HepG2 (cell line): ENCODE measurements at regions not wholly inside any gene's neighbourhood (a gene's known extent, or its start where the extent isn't known, plus 50 kb on each side); places are given as distances from the start of the nearest gene placed in this dataset.

ENCODE experiments used
- FOXK1 ChIP-seq: sonication (generic); formaldehyde crosslinking; IDR thresholded peaks from 2 replicates; pipeline ENCODE4 v1.4.0; 2020; ENCODE audit warnings: low read depth, missing genetic modification reagents, borderline replicate concordance
- KDM1A ChIP-seq: IDR thresholded peaks from 2 replicates; pipeline ENCODE4 v1.6.1; 2016; ENCODE audit warnings: missing compliant biosample characterization
- KDM6A ChIP-seq: IDR thresholded peaks from 2 replicates; pipeline ENCODE4 v1.6.1; 2016; ENCODE audit warnings: low read depth
- NR2C2 ChIP-seq: sonication (generic); formaldehyde crosslinking; IDR thresholded peaks from 2 replicates; pipeline ENCODE4 v1.4.0; 2020; ENCODE audit warnings: missing genetic modification reagents, mild to moderate bottlenecking, moderate library complexity, borderline replicate concordance
- SNAPC2 ChIP-seq: sonication (generic); formaldehyde crosslinking; IDR thresholded peaks from 2 replicates; pipeline ENCODE4 v1.8.1; 2022; ENCODE audit warnings: mild to moderate bottlenecking, missing genetic modification reagents
- SOX5 ChIP-seq: IDR thresholded peaks from 2 replicates; pipeline ENCODE4 v1.6.1; 2016; ENCODE audit warnings: borderline replicate concordance
- TBL1XR1 ChIP-seq: fragments of 150-350 bp; IDR thresholded peaks from 2 replicates; pipeline ENCODE4 v1.6.1; 2014; ENCODE audit warnings: borderline replicate concordance, low read length; ENCODE audit not compliant: partially characterized antibody
- ZFP36L2 ChIP-seq: sonication (generic); formaldehyde crosslinking; IDR thresholded peaks from 2 replicates; pipeline ENCODE4 v1.4.0; 2020; ENCODE audit warnings: missing genetic modification reagents
- ZNF616 ChIP-seq: sonication (generic); formaldehyde crosslinking; IDR thresholded peaks from 2 replicates; pipeline ENCODE4 v1.5.0; 2020; ENCODE audit warnings: low read depth, mild to moderate bottlenecking, missing genetic modification reagents
- ZSCAN22 ChIP-seq: sonication (generic); formaldehyde crosslinking; IDR thresholded peaks from 2 replicates; pipeline ENCODE4 v1.4.0; 2020; ENCODE audit warnings: mild to moderate bottlenecking, missing genetic modification reagents
- TF ChIP-seq, protein P1 (sequence below): sonication (generic); formaldehyde crosslinking; IDR thresholded peaks from 2 replicates; pipeline ENCODE4 v1.5.0; 2020; ENCODE audit warnings: mild to moderate bottlenecking, missing genetic modification reagents
- TF ChIP-seq, protein P2 (sequence below): sonication (generic); formaldehyde crosslinking; IDR thresholded peaks from 2 replicates; pipeline ENCODE4 v1.4.0; 2020; ENCODE audit warnings: mild to moderate bottlenecking, low read depth, missing genetic modification reagents
- TF ChIP-seq, protein P3 (sequence below): sonication (generic); formaldehyde crosslinking; IDR thresholded peaks from 2 replicates; pipeline ENCODE4 v1.5.0; 2020; ENCODE audit warnings: mild to moderate bottlenecking, missing genetic modification reagents, moderate library complexity
- TF ChIP-seq, protein P4 (sequence below): sonication (generic); formaldehyde crosslinking; IDR thresholded peaks from 2 replicates; pipeline ENCODE4 v1.4.0; 2020; ENCODE audit warnings: missing genetic modification reagents, borderline replicate concordance
- TF ChIP-seq, protein P5 (sequence below): sonication (generic); formaldehyde crosslinking; conservative IDR thresholded peaks from 2 replicates; pipeline ENCODE4 v1.4.0; 2020; ENCODE audit warnings: mild to moderate bottlenecking, missing genetic modification reagents, moderate library complexity
- TF ChIP-seq, protein P6 (sequence below): sonication (generic); formaldehyde crosslinking; IDR thresholded peaks from 2 replicates; pipeline ENCODE4 v1.8.0; 2022; ENCODE audit warnings: mild to moderate bottlenecking, missing genetic modification reagents, moderate library complexity
- TF ChIP-seq, protein P7 (sequence below): sonication (generic); formaldehyde crosslinking; IDR thresholded peaks from 2 replicates; pipeline ENCODE4 v1.5.0; 2020; ENCODE audit warnings: missing genetic modification reagents, mild to moderate bottlenecking, borderline replicate concordance

DNA sequence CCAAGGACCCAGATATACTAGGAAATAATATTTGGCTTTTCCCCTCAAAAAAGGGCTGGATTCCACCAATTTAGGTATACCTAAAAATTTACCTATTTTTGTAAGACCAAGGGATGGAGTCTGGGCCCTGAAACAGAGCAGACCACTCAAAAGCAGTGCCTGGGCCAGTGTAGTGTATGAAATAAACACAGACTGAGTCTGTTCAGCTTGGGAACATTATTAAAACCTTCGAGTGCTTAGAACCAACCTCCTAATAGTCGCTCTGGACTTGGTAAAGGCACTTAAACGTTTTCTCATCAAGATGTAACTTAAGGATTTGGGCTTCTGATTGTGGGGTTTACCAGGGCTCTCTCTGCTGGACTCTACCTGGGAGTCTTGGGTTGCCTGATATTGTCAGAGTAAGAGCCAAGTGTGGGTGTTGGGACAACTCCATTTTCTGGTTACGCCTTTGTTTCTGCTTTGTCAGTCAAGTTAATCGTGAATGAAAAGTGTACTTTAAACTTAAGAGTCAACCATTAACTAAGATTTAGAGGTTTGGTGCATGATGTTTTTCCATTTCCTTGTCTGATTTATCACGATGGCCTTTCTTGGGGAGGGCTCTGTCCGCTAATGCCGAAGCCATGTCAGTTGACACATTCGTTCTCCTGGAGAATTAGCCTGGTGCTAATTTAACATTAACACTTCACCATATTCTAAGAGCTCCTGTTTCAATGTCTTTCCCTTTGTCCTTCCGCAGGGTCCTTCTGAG is 221.0 kb upstream of the TPM1 start (continued):
- TF ChIP-seq, protein P1, sequence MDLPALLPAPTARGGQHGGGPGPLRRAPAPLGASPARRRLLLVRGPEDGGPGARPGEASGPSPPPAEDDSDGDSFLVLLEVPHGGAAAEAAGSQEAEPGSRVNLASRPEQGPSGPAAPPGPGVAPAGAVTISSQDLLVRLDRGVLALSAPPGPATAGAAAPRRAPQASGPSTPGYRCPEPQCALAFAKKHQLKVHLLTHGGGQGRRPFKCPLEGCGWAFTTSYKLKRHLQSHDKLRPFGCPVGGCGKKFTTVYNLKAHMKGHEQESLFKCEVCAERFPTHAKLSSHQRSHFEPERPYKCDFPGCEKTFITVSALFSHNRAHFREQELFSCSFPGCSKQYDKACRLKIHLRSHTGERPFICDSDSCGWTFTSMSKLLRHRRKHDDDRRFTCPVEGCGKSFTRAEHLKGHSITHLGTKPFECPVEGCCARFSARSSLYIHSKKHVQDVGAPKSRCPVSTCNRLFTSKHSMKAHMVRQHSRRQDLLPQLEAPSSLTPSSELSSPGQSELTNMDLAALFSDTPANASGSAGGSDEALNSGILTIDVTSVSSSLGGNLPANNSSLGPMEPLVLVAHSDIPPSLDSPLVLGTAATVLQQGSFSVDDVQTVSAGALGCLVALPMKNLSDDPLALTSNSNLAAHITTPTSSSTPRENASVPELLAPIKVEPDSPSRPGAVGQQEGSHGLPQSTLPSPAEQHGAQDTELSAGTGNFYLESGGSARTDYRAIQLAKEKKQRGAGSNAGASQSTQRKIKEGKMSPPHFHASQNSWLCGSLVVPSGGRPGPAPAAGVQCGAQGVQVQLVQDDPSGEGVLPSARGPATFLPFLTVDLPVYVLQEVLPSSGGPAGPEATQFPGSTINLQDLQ (CRISPR knock-in tag) = no peak
- TF ChIP-seq, protein P2, sequence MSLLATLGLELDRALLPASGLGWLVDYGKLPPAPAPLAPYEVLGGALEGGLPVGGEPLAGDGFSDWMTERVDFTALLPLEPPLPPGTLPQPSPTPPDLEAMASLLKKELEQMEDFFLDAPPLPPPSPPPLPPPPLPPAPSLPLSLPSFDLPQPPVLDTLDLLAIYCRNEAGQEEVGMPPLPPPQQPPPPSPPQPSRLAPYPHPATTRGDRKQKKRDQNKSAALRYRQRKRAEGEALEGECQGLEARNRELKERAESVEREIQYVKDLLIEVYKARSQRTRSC (CRISPR knock-in tag) = no peak
- TF ChIP-seq SNAPC2 (CRISPR knock-in tag) (no peak), NR2C2 (no peak), ZFP36L2 (CRISPR knock-in tag) (no peak), ZNF616 (CRISPR knock-in tag) (no peak), FOXK1 (no peak), SOX5 (CRISPR knock-in tag) (peak; percentile 77), KDM1A (CRISPR knock-in tag) (no peak), ZSCAN22 (CRISPR knock-in tag) (no peak), TBL1XR1 (no peak), KDM6A (no peak)
- TF ChIP-seq, protein P3, sequence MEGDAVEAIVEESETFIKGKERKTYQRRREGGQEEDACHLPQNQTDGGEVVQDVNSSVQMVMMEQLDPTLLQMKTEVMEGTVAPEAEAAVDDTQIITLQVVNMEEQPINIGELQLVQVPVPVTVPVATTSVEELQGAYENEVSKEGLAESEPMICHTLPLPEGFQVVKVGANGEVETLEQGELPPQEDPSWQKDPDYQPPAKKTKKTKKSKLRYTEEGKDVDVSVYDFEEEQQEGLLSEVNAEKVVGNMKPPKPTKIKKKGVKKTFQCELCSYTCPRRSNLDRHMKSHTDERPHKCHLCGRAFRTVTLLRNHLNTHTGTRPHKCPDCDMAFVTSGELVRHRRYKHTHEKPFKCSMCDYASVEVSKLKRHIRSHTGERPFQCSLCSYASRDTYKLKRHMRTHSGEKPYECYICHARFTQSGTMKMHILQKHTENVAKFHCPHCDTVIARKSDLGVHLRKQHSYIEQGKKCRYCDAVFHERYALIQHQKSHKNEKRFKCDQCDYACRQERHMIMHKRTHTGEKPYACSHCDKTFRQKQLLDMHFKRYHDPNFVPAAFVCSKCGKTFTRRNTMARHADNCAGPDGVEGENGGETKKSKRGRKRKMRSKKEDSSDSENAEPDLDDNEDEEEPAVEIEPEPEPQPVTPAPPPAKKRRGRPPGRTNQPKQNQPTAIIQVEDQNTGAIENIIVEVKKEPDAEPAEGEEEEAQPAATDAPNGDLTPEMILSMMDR (CRISPR knock-in tag) = no peak
- TF ChIP-seq, protein P4, sequence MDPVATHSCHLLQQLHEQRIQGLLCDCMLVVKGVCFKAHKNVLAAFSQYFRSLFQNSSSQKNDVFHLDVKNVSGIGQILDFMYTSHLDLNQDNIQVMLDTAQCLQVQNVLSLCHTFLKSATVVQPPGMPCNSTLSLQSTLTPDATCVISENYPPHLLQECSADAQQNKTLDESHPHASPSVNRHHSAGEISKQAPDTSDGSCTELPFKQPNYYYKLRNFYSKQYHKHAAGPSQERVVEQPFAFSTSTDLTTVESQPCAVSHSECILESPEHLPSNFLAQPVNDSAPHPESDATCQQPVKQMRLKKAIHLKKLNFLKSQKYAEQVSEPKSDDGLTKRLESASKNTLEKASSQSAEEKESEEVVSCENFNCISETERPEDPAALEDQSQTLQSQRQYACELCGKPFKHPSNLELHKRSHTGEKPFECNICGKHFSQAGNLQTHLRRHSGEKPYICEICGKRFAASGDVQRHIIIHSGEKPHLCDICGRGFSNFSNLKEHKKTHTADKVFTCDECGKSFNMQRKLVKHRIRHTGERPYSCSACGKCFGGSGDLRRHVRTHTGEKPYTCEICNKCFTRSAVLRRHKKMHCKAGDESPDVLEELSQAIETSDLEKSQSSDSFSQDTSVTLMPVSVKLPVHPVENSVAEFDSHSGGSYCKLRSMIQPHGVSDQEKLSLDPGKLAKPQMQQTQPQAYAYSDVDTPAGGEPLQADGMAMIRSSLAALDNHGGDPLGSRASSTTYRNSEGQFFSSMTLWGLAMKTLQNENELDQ (CRISPR knock-in tag) = no peak
- TF ChIP-seq, protein P5, sequence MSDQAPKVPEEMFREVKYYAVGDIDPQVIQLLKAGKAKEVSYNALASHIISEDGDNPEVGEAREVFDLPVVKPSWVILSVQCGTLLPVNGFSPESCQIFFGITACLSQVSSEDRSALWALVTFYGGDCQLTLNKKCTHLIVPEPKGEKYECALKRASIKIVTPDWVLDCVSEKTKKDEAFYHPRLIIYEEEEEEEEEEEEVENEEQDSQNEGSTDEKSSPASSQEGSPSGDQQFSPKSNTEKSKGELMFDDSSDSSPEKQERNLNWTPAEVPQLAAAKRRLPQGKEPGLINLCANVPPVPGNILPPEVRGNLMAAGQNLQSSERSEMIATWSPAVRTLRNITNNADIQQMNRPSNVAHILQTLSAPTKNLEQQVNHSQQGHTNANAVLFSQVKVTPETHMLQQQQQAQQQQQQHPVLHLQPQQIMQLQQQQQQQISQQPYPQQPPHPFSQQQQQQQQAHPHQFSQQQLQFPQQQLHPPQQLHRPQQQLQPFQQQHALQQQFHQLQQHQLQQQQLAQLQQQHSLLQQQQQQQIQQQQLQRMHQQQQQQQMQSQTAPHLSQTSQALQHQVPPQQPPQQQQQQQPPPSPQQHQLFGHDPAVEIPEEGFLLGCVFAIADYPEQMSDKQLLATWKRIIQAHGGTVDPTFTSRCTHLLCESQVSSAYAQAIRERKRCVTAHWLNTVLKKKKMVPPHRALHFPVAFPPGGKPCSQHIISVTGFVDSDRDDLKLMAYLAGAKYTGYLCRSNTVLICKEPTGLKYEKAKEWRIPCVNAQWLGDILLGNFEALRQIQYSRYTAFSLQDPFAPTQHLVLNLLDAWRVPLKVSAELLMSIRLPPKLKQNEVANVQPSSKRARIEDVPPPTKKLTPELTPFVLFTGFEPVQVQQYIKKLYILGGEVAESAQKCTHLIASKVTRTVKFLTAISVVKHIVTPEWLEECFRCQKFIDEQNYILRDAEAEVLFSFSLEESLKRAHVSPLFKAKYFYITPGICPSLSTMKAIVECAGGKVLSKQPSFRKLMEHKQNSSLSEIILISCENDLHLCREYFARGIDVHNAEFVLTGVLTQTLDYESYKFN (CRISPR knock-in tag) = peak; percentile 83
- TF ChIP-seq, protein P6, sequence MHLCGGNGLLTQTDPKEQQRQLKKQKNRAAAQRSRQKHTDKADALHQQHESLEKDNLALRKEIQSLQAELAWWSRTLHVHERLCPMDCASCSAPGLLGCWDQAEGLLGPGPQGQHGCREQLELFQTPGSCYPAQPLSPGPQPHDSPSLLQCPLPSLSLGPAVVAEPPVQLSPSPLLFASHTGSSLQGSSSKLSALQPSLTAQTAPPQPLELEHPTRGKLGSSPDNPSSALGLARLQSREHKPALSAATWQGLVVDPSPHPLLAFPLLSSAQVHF (CRISPR knock-in tag) = no peak
- TF ChIP-seq, protein P7, sequence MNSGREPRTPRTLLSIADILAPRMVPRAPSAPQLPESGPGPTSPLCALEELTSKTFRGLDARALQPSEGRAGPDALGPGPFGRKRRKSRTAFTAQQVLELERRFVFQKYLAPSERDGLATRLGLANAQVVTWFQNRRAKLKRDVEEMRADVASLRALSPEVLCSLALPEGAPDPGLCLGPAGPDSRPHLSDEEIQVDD = no peak
